Right lobe of liver (tissue), 6 donors: ENCODE measurements at regions not wholly inside any gene's neighbourhood (a gene's known extent, or its start where the extent isn't known, plus 50 kb on each side); places are given as distances from the start of the nearest gene placed in this dataset.

Experiments used
- ATAC-seq, 4 donors: fragments of 200-7000 bp; cut with Tn5 transposase; one replicate each; pipeline ENCODE4 v1.9.1; 2020; ENCODE audit warnings: mild to moderate bottlenecking in 4 of 4, moderate library complexity in 4 of 4
- DNase-seq, 3 donors: peaks; one replicate each; pipeline ENCODE4 v3.0.0-alpha.2; 2020
- H3K27ac ChIP-seq, 3 donors: fragments of 200-600 bp; one replicate each; pipeline ENCODE4 v1.8.0; 2022
- H3K27me3 ChIP-seq, 2 donors: fragments of 200-600 bp; one replicate each; pipeline ENCODE4 v1.8.0; 2022
- H3K36me3 ChIP-seq, 4 donors: fragments of 200-600 bp; sonication (generic) in 1 of 4; one replicate each; pipeline versions ENCODE4 v1.5.1 to v1.8.0; 2017 to 2022; ENCODE audit warnings: control low read depth in 1 of 4
- H3K4me1 ChIP-seq, 4 donors: fragments of 200-600 bp; sonication (generic) in 1 of 4; one replicate each; pipeline versions ENCODE4 v1.5.1 to v1.8.0; 2017 to 2022; ENCODE audit warnings: control low read depth in 1 of 4
- H3K4me3 ChIP-seq, 3 donors: fragments of 200-600 bp; one replicate each; pipeline ENCODE4 v1.8.0; 2022
- H3K9me3 ChIP-seq, 4 donors: fragments of 200-600 bp; sonication (generic) in 1 of 4; one replicate each; pipeline versions ENCODE4 v1.5.1 to v1.8.0; 2017 to 2022; ENCODE audit warnings: control low read depth in 1 of 4
- CTCF ChIP-seq, 4 donors: fragments of 200-600 bp in 3 of 4; fragments of 450-650 bp in 1 of 4; IDR thresholded peaks; one replicate each; pipeline versions ENCODE4 v1.5.1 to v1.8.0; 2016 to 2022; ENCODE audit warnings: antibody characterized with exemption in 4 of 4, mild to moderate bottlenecking in 2 of 4
- POLR2A ChIP-seq: fragments of 450-650 bp; IDR thresholded peaks from one replicate; pipeline ENCODE4 v1.6.1; 2017; ENCODE audit warnings: antibody characterized with exemption, mild to moderate bottlenecking
- WGBS: methylation state at CpG from one replicate; pipeline ENCODE4 v1.1.6; 2018; ENCODE audit warnings: low coverage, low lambda C conversion rate; ENCODE audit not compliant: insufficient coverage; ENCODE audit errors: missing lambda C conversion rate; 5-methylcytosine and 5-hydroxymethylcytosine counted together
- intact Hi-C, 2 donors: fragments of 100-400 bp; cut with DNase I; formaldehyde crosslinking; loops; one replicate each; pipeline versions ENCODE4 v1.11.2 to v1.14.1; 2022
- donor health status: DM: no; HTN: yes; CAD: no.
- donor health status: DM: no; HTN: no; CAD: no.
- donor health status: DM: no; HTN: no; CAD: no.
- donor health status: DM: no; HTN: yes; CAD: no.
- donor health status: DM: no; HTN: yes; CAD: no.

GRCh38 chr12:105836242-105836622, 302.5 kb downstream of the NUAK1 start:
- 63% methylated on average over 2 of the region's 2 CpGs for WGBS

GRCh38 chr12:105839629-105840127, 299.1 kb downstream of the NUAK1 start:
- no peaks in the 10 kb centered on the region for H3K36me3 ChIP-seq
- no peaks in the 10 kb centered on the region for H3K4me1 ChIP-seq
- H3K9me3 ChIP-seq = no peaks in the 10 kb centered on the region
- no peak for DNase-seq
- no peaks in the 10 kb centered on the region for H3K27me3 ChIP-seq
- TF ChIP-seq CTCF (IDR thresholded peaks at IDR 0.05) (no peak), POLR2A (no peak)
- no peak overlapping the region for H3K27ac ChIP-seq
- ATAC-seq = no peak
- no peak overlapping the region for H3K4me3 ChIP-seq
- intact Hi-C loops = no loop called here
- WGBS = 83% methylated on average over 4 of the region's 4 CpGs

More at GRCh38 chr12:105836242-105836622, 302.5 kb downstream of the NUAK1 start:
- no peak overlapping the region for H3K4me3 ChIP-seq
- no peaks in the 10 kb centered on the region for H3K36me3 ChIP-seq
- no peak for TF ChIP-seq POLR2A
- no peak for TF ChIP-seq CTCF (IDR thresholded peaks at IDR 0.05)
- H3K27me3 ChIP-seq = no peaks in the 10 kb centered on the region
- ATAC-seq = no peak
- intact Hi-C loops = no loop called here
- H3K27ac ChIP-seq = no peak overlapping the region
- H3K9me3 ChIP-seq = no peaks in the 10 kb centered on the region
- DNase-seq = no peak
- no peaks in the 10 kb centered on the region for H3K4me1 ChIP-seq

DNA sequence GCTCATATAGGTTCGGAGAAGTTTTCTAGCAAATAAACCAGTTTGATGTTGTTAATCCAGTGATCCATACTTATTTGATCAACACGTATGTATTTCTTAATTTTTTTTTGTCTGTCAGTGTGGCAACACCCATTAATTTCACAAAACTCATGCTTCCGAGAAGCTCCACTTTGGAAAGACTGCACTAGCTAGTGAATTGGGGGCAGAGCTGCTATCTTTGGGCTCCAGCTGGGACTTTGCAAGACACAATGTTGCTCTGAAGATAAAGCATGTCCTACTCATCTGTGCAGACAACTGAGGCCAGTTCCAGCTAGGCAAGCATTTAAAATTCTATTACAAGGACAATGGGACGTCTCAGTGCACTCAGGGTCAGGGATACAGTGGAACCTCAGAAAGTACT, 298.4 kb downstream of the NUAK1 start:
- Histone ChIP-seq H3K4me3 (no peak overlapping the region), H3K27ac (no peak overlapping the region), H3K36me3 (no peaks in the 10 kb centered on the region), H3K4me1 (no peaks in the 10 kb centered on the region), H3K9me3 (no peaks in the 10 kb centered on the region), H3K27me3 (no peaks in the 10 kb centered on the region)
- ATAC-seq (no peak), DNase-seq (no peak)
- WGBS = 73% methylated on average over 4 of the region's 4 CpGs
- intact Hi-C loops = no loop called here
- TF ChIP-seq CTCF (IDR thresholded peaks at IDR 0.05) = no peak
- TF ChIP-seq POLR2A = no peak

DNA sequence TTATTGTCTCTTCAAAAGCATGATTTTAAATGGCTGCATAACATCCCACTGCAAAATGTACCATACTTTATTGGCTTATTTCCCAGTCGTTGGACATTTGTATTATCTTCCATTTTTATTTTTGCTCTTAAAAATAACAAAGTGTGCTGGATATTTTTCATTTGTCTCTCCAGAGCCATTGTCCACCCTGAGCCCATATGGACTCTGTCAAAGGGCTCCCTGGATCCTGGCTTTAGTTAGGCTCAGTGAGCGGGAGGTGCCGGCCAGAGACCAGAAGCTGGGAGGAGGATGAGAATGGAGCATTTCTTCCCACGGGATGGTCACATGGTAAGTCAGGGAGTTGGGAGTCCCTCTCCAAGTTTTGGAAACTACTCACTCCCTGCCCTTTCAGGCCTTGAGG, 296.9 kb downstream of the NUAK1 start:
- no peak for DNase-seq
- WGBS = 62% methylated on average over 4 of the region's 4 CpGs
- TF ChIP-seq CTCF (IDR thresholded peaks at IDR 0.05) = no peak
- TF ChIP-seq POLR2A = no peak
- Histone ChIP-seq H3K9me3 (no peaks in the 10 kb centered on the region), H3K27me3 (no peaks in the 10 kb centered on the region), H3K4me3 (no peak overlapping the region), H3K27ac (no peak overlapping the region), H3K36me3 (no peaks in the 10 kb centered on the region), H3K4me1 (no peaks in the 10 kb centered on the region)
- no peak for ATAC-seq
- intact Hi-C loops = no loop called here

DNA sequence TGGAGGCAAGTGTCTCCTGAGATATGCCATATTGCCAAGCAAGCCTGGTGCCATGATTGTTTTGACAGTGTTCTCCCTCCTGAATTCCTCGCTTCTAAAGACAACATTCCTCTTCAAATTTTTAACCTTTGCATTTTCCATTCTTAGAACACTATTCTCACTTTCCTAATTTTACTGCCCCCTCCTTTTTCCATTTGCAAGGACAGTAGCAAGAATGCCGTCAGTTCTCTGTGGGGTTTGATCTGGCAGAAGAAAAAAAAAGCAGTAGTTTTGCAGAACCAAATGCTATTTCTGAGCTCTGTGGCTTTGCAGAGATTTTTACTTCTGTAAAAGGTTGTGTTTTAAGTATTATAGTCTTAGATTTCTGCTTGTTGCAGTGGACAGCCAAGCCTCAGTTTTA, 295.2 kb downstream of the NUAK1 start:
- H3K27me3 ChIP-seq = no peaks in the 10 kb centered on the region
- H3K4me1 ChIP-seq = no peaks in the 10 kb centered on the region
- DNase-seq (no peak), ATAC-seq (no peak)
- no peaks in the 10 kb centered on the region for H3K9me3 ChIP-seq
- 60% methylated on average over 2 of the region's 2 CpGs for WGBS
- TF ChIP-seq CTCF (IDR thresholded peaks at IDR 0.05) (no peak), POLR2A (no peak)
- intact Hi-C loops = no loop called here
- no peak overlapping the region for H3K27ac ChIP-seq
- H3K36me3 ChIP-seq = no peaks in the 10 kb centered on the region
- no peak overlapping the region for H3K4me3 ChIP-seq
